HFFc6 (cell line): ENCODE measurements at regions not wholly inside any gene's neighbourhood (a gene's known extent, or its start where the extent isn't known, plus 50 kb on each side); places are given as distances from the start of the nearest gene placed in this dataset.

Source experiments
- DNase-seq: peaks from one replicate; pipeline ENCODE4 v3.0.0-alpha.2; 2018
- H3K27ac Mint-ChIP-seq: 2 replicates; pipeline ENCODE4 v1.8.0; 2020; ENCODE audit warnings: mild to moderate bottlenecking, mixed read lengths
- H3K27me3 Mint-ChIP-seq: 2 replicates; pipeline ENCODE4 v1.8.0; 2021; ENCODE audit warnings: mild to moderate bottlenecking, moderate library complexity, mixed read lengths; ENCODE audit not compliant: insufficient read depth
- H3K36me3 Mint-ChIP-seq: 2 replicates; pipeline ENCODE4 v1.8.0; 2021; ENCODE audit warnings: low read depth, mixed read lengths
- H3K4me1 Mint-ChIP-seq: 2 replicates; pipeline ENCODE4 v1.8.0; 2020; ENCODE audit warnings: low read depth, mixed read lengths
- H3K4me3 Mint-ChIP-seq: 2 replicates; pipeline ENCODE4 v1.8.0; 2020; ENCODE audit warnings: mild to moderate bottlenecking, moderate library complexity, mixed read lengths
- H3K9me3 Mint-ChIP-seq: 2 replicates; pipeline ENCODE4 v1.8.0; 2020; ENCODE audit warnings: mild to moderate bottlenecking, mixed read lengths
- TF ChIP-seq, protein P1 (sequence below): fragments of 200-600 bp; sonication (generic); IDR thresholded peaks from 2 replicates; pipeline ENCODE4 v1.5.0; 2021; ENCODE audit warnings: antibody characterized with exemption, mild to moderate bottlenecking

DNA sequence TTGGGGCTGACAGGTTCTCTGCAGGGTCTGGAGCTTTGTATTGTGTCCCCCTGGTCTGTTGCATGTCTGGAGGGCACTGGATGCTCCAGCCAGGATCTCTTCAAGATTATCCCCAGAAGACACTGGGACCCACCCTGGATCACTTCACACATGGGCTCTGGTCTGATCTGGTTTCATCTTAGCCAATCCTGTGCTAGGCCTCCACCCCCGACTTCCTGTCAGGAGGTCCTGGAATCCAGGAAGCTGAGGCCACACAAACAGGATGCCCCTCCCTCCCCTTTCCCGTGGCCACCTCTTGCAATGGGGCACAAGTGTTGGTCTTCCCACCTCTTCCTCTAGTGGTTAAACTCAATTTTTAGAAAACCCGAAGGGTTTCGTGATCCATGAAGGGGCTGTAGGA lies 242.6 kb upstream of the MVB12B start:
- H3K27ac Mint-ChIP-seq: no peak overlapping the region
- H3K36me3 Mint-ChIP-seq: no peaks in the 10 kb centered on the region; the same call in 1 of the 2 replicates
- H3K9me3 Mint-ChIP-seq: no peaks in the 10 kb centered on the region
- TF ChIP-seq, protein P1, sequence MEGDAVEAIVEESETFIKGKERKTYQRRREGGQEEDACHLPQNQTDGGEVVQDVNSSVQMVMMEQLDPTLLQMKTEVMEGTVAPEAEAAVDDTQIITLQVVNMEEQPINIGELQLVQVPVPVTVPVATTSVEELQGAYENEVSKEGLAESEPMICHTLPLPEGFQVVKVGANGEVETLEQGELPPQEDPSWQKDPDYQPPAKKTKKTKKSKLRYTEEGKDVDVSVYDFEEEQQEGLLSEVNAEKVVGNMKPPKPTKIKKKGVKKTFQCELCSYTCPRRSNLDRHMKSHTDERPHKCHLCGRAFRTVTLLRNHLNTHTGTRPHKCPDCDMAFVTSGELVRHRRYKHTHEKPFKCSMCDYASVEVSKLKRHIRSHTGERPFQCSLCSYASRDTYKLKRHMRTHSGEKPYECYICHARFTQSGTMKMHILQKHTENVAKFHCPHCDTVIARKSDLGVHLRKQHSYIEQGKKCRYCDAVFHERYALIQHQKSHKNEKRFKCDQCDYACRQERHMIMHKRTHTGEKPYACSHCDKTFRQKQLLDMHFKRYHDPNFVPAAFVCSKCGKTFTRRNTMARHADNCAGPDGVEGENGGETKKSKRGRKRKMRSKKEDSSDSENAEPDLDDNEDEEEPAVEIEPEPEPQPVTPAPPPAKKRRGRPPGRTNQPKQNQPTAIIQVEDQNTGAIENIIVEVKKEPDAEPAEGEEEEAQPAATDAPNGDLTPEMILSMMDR: no peak
- H3K4me3 Mint-ChIP-seq: no peak overlapping the region
- H3K4me1 Mint-ChIP-seq: no peaks in the 10 kb centered on the region
- no peak for DNase-seq
- H3K27me3 Mint-ChIP-seq: peaks cover 14% of the 10 kb centered on the region

DNA sequence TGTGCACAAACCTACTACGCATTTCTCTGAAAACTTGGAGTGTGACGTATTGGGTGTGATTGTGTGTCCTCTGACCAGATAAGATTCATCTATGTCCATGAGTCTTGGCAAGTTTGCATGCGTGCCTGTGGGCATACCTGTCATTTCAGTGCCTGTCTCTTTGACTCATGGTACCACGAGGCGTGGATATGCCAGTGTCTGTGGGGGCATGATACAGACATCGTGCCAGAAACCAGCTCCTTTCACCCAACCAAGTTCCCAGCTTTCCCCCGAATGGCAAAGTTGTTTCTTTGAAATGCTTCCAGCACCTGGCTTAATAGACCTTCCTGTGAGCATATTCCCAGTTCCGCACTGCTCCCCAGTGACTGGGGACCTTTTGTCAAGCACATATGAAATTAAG lies 241.9 kb upstream of the MVB12B start:
- TF ChIP-seq, protein P1: no peak
- Mint-ChIP-seq H3K36me3 (no peaks in the 10 kb centered on the region), H3K4me1 (no peaks in the 10 kb centered on the region), H3K27me3 (peaks cover 15% of the 10 kb centered on the region), H3K4me3 (no peak overlapping the region), H3K27ac (no peak overlapping the region), H3K9me3 (no peaks in the 10 kb centered on the region)
- no peak for DNase-seq

DNA sequence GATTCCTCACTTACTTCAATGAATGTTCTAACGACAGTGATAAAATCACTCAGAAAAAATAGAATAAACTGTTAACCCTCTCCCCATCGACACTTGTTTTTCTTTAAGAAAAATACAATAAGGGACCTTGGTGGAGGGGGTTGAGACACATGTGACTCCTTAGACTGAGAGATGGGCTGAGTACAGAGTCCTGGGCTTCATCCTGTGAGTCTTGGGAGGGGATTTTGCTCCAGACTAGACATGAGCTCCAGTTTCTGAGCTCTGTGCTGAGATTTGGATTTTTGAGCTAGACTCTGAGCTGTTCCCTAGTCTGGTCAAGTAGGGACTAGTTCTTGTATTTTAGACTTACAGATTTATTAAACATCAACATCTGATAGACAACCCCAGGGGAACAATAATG lies 241.5 kb upstream of the MVB12B start:
- no peak for DNase-seq
- Mint-ChIP-seq H3K27ac (no peak overlapping the region), H3K4me1 (no peaks in the 10 kb centered on the region), H3K9me3 (no peaks in the 10 kb centered on the region), H3K27me3 (peaks cover 10% of the 10 kb centered on the region), H3K4me3 (no peak overlapping the region), H3K36me3 (no peaks in the 10 kb centered on the region)
- TF ChIP-seq, protein P1: no peak

DNA sequence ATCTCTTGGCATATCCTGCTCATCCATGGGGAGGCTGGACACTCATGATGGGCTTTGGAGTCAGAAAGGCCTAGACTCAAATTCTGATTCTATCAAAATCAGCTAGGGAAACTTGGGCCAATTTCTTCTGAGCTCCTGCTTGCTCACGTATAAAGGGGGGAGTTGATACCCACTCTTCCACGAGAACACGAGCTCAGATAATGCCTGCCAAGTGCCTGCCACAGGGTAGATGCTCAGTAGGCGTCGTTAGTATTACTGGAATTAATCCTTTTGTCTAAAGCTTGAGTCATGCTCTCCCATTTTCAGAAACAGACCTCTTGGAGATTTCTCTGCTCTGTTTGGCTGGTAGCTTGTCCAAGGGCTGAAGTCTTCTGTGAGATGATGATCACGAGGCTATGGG lies 238.3 kb upstream of the MVB12B start:
- H3K27me3 Mint-ChIP-seq: peaks cover 29% of the 10 kb centered on the region
- H3K36me3 Mint-ChIP-seq: no peaks in the 10 kb centered on the region
- H3K4me1 Mint-ChIP-seq: no peaks in the 10 kb centered on the region
- no peak overlapping the region for H3K27ac Mint-ChIP-seq
- no peak overlapping the region for H3K4me3 Mint-ChIP-seq
- DNase-seq: no peak
- no peaks in the 10 kb centered on the region for H3K9me3 Mint-ChIP-seq
- TF ChIP-seq, protein P1: no peak

DNA sequence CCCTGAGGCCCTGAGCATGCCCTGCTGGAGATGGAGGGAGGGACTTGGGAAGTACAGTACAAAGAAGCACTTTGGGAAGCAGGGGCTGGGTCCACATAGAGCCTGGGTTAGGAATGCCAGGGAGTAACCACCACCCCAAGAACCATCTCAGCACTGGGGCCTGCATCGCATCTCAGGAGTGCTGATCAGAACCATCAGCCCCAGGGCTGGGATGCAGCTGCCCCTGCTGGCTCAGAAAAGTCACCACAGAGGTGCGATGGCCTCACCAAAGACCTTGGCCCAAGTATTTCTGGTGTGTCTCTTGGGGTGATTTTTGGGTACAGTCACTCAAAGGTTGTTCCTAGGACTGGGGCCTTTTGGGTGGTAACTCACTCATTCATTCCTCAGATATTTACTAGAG lies 236.8 kb upstream of the MVB12B start:
- Mint-ChIP-seq H3K4me3 (no peak overlapping the region), H3K36me3 (no peaks in the 10 kb centered on the region), H3K4me1 (no peaks in the 10 kb centered on the region), H3K27ac (no peak overlapping the region), H3K27me3 (peaks cover 35% of the 10 kb centered on the region), H3K9me3 (no peaks in the 10 kb centered on the region)
- no peak for DNase-seq
- TF ChIP-seq, protein P1: no peak

- H3K9me3 Mint-ChIP-seq: no peaks in the 10 kb centered on the region
- H3K27ac Mint-ChIP-seq: no peak overlapping the region
- H3K4me3 Mint-ChIP-seq: no peak overlapping the region
- TF ChIP-seq, protein P1: no peak
- H3K36me3 Mint-ChIP-seq: no peaks in the 10 kb centered on the region
- H3K4me1 Mint-ChIP-seq: no peaks in the 10 kb centered on the region
- no peak for DNase-seq
- peaks cover 43% of the 10 kb centered on the region for H3K27me3 Mint-ChIP-seq
These were observed 232.9 kb upstream of the MVB12B start for GRCh38 chr9:126093771-126094170.
